GM18951 (cell line): ENCODE measurements at regions not wholly inside any gene's neighbourhood (a gene's known extent, or its start where the extent isn't known, plus 50 kb on each side); places are given as distances from the start of the nearest gene placed in this dataset.

ENCODE experiments used
- POLR2A ChIP-seq: IDR thresholded peaks from 4 replicates; pipeline ENCODE4 v1.6.1; 2011; ENCODE audit warnings: mild to moderate bottlenecking; ENCODE audit not compliant: insufficient read length, insufficient read depth; ENCODE audit errors: extremely low read depth
- in situ Hi-C: fragments of 300-500 bp; cut with MboI; formaldehyde crosslinking; loops from one replicate; pipeline ENCODE4 v1.12.0; 2022; ENCODE audit warnings: low sequenced_read_pairs, mixed read lengths, inconsistent platforms; ENCODE audit not compliant: unreplicated experiment

GRCh38 chr3:89586256-89586655, 478.8 kb downstream of the EPHA3 start:
- TF ChIP-seq POLR2A, result no peak

GRCh38 chr3:89586676-89587075, 479.3 kb downstream of the EPHA3 start:
- no peak for TF ChIP-seq POLR2A
- in situ Hi-C loops, result no loop called here

More at GRCh38 chr3:89586256-89586655, 478.8 kb downstream of the EPHA3 start:
- in situ Hi-C loops, result no loop called here

GRCh38 chr3:89606151-89606550, 498.7 kb downstream of the EPHA3 start:
- in situ Hi-C loops, result no loop called here
- TF ChIP-seq POLR2A, result no peak

GRCh38 chr3:89612027-89612426, 504.6 kb downstream of the EPHA3 start:
- no peak for TF ChIP-seq POLR2A
- in situ Hi-C loops, result no loop called here

GRCh38 chr3:89613241-89613640, 505.8 kb downstream of the EPHA3 start:
- TF ChIP-seq POLR2A, result no peak
- in situ Hi-C loops, result no loop called here

- no peak for TF ChIP-seq POLR2A
- in situ Hi-C loops, result no loop called here
These were observed 510.3 kb downstream of the EPHA3 start for GRCh38 chr3:89617706-89618105.

GRCh38 chr3:89619263-89619662, 511.8 kb downstream of the EPHA3 start:
- in situ Hi-C loops, result no loop called here
- TF ChIP-seq POLR2A, result no peak

GRCh38 chr3:89622063-89622700, 514.8 kb downstream of the EPHA3 start:
- TF ChIP-seq POLR2A, result no peak
- in situ Hi-C loops, result no loop called here

- no peak for TF ChIP-seq POLR2A
- in situ Hi-C loops, result no loop called here
These were observed 517.1 kb downstream of the EPHA3 start for GRCh38 chr3:89624494-89624893.

- in situ Hi-C loops, result no loop called here
- TF ChIP-seq POLR2A, result no peak
These were observed 518.5 kb downstream of the EPHA3 start for GRCh38 chr3:89625945-89626344.

GRCh38 chr3:89628856-89629670, 521.6 kb downstream of the EPHA3 start:
- in situ Hi-C loops, result no loop called here
- TF ChIP-seq POLR2A, result no peak

- no peak for TF ChIP-seq POLR2A
- in situ Hi-C loops, result no loop called here
These were observed 527.7 kb downstream of the EPHA3 start for GRCh38 chr3:89635137-89635536.

GRCh38 chr3:89644716-89645115, 537.3 kb downstream of the EPHA3 start:
- in situ Hi-C loops, result no loop called here
- TF ChIP-seq POLR2A, result no peak

- in situ Hi-C loops, result no loop called here
These were observed 542.0 kb downstream of the EPHA3 start for GRCh38 chr3:89649431-89649830.

More at GRCh38 chr3:89649431-89649830, 542.0 kb downstream of the EPHA3 start:
- TF ChIP-seq POLR2A, result no peak
